HUES48 (cell line): ENCODE measurements at regions not wholly inside any gene's neighbourhood (a gene's known extent, or its start where the extent isn't known, plus 50 kb on each side); places are given as distances from the start of the nearest gene placed in this dataset.
"Not testable (repeated sequence)": the region's sequence is repeated elsewhere in the genome, so short reads cannot be mapped to it uniquely, and the experiment has no call there.

Experiments
- H3K27ac ChIP-seq: one replicate; pipeline ENCODE4 v1.7.0; 2013; ENCODE audit warnings: low read depth, low read length, inconsistent platforms
- H3K27me3 ChIP-seq: 2 replicates; pipeline ENCODE4 v1.6.1; 2013; ENCODE audit warnings: mild to moderate bottlenecking, low read length; ENCODE audit not compliant: control insufficient read depth, insufficient read depth
- H3K36me3 ChIP-seq: 2 replicates; pipeline ENCODE4 v1.6.1; 2013; ENCODE audit warnings: low read length; ENCODE audit not compliant: control insufficient read depth, insufficient read depth
- H3K4me1 ChIP-seq: 2 replicates; pipeline ENCODE4 v1.6.1; 2013; ENCODE audit warnings: mild to moderate bottlenecking, low read length; ENCODE audit not compliant: control insufficient read depth, insufficient read depth
- H3K4me3 ChIP-seq: 2 replicates; pipeline ENCODE4 v1.5.1; 2013; ENCODE audit warnings: mild to moderate bottlenecking, low read depth, low read length
- H3K9ac ChIP-seq: 2 replicates; pipeline ENCODE4 v1.6.1; 2013; ENCODE audit warnings: mild to moderate bottlenecking, low read depth, low read length, moderate library complexity
- H3K9me3 ChIP-seq: 2 replicates; pipeline ENCODE4 v1.6.1; 2013; ENCODE audit warnings: low read length; ENCODE audit not compliant: control insufficient read depth, insufficient read depth

DNA sequence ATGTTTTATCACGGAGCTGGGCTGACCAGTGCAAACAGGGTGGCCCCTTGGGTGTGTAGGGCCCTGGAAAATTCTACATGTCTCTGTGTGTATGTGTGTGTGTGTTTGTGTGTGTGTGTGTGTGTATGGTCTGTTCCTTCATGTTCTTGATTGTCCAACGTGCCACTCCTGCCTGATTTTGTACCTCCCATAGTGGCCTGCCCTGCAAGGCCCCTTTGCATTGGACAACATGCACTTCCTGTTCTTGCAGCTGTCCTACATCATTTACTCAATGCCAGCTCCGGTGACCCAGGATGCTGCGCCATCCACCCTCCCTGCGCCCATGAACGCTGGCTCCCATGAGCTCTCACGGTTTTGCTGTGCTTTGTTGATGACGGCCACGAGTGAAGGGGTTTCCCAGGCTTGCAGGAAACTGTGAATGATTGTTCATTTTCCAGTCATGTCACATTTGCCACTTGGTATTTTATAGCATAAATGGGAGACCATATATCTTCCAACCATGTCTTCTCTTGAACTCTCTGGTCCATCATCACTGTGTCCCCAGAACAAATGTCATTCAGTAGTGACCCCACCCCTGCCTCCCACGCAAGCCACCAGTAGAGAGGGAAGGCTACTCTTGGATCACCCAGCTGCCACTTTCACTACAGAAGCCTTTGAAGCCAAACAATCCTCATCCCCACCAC is 69.7 kb upstream of the NCK2 start:
- Histone ChIP-seq H3K36me3 (no peaks in the 10 kb centered on the region), H3K4me1 (no peaks in the 10 kb centered on the region), H3K9ac (no peak overlapping the region), H3K27me3 (no peaks in the 10 kb centered on the region), H3K9me3 (no peaks in the 10 kb centered on the region), H3K27ac (no peak overlapping the region), H3K4me3 (no peak overlapping the region)

DNA sequence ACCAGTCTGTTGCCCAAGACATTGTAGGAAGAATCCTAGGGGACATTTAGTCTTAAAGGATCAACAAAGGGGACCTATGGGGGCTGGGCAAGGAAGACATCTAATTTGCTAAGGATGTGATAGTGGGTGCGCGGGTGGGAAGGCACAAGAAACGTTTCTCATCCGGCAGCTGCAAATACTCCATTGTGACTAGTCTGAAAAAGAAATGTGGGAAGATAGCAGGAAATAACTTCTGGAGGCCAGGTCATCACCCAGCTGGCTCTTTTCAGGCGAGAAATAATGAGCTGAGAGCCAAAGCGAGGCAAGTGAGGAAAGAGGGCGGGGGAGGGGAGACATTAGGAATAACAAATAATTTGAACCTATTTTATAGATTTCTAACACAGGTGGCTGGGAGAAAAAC is 70.3 kb upstream of the NCK2 start:
- H3K36me3 ChIP-seq = no peaks in the 10 kb centered on the region
- H3K9ac ChIP-seq = no peak overlapping the region
- H3K27me3 ChIP-seq = no peaks in the 10 kb centered on the region
- H3K9me3 ChIP-seq = no peaks in the 10 kb centered on the region
- H3K27ac ChIP-seq = no peak overlapping the region
- H3K4me1 ChIP-seq = no peaks in the 10 kb centered on the region
- no peak overlapping the region for H3K4me3 ChIP-seq

DNA sequence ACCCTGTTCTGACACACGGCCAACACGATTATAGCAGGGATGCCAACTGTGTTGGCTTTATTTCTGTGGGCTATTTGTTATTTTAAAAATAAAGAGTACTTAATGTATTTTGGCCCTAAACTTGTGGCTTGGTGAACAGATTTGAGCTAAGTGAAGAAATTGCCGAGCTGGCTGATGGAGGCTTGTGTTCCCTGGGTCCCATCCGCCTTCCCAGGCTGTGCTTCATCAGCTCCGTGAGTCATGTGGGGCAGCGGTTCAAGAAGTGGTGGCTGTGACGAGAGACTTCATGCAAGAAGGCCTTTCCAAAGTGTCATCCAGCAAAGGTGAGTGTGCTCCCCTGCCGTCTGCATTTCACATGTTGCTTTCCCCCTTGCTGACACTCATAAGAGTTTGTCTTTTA is 73.6 kb upstream of the NCK2 start:
- Histone ChIP-seq H3K36me3 (no peaks in the 10 kb centered on the region), H3K27me3 (no peaks in the 10 kb centered on the region), H3K27ac (no peak overlapping the region), H3K9me3 (peaks cover 8% of the 10 kb centered on the region), H3K4me3 (no peak overlapping the region), H3K9ac (no peak overlapping the region), H3K4me1 (no peaks in the 10 kb centered on the region)

DNA sequence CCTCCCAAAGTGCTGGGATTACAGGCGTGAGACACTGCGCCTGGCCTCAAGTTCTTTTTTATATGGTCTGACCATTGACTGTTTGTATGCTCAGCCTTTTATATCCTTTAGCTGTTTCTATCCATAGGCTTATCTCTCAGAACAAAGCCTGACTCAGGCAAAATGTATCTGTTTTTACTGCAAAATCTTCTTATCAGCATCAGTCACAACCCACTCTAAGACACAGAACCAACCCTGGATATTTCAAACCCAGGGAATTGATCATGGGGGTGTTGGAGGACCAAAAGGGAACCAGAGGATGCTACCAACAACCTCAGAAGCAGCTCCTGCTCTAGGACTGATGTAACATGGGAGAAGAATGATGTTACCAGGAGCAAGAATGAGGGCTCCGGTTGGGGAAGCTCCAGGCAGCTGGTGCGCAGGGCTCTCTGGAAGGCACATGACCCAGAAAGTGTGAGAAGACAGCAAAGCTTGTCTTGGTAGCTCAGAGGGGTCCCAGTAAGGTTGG is 75.3 kb upstream of the NCK2 start:
- no peak overlapping the region for H3K27ac ChIP-seq
- no peak overlapping the region for H3K4me3 ChIP-seq
- H3K9ac ChIP-seq = no peak overlapping the region
- no peaks in the 10 kb centered on the region for H3K4me1 ChIP-seq
- no peaks in the 10 kb centered on the region for H3K27me3 ChIP-seq
- peaks cover 18% of the 10 kb centered on the region for H3K9me3 ChIP-seq
- no peaks in the 10 kb centered on the region for H3K36me3 ChIP-seq

DNA sequence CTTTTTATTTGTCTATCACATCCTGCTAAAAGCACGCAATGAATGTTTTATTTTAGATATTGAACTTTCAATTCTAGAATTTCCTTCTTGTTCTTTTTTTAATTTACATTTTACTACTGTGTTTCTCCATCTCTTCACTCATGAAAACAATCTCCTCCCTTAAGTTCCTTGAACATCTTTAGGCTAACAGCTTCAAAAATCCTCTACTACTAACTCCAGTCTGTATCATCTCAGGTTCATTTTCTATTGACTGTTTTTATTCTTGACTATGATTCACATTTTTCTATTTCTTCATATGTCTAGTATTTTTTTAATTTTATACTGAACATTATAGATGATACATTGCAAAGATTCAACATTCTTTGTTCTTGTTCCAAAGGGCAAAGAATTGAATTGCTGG is 79.2 kb upstream of the NCK2 start:
- Histone ChIP-seq H3K27me3 (no peaks in the 10 kb centered on the region), H3K9me3 (peaks cover 18% of the 10 kb centered on the region), H3K4me3 (no peak overlapping the region), H3K27ac (no peak overlapping the region), H3K36me3 (no peaks in the 10 kb centered on the region), H3K9ac (no peak overlapping the region), H3K4me1 (no peaks in the 10 kb centered on the region)

DNA sequence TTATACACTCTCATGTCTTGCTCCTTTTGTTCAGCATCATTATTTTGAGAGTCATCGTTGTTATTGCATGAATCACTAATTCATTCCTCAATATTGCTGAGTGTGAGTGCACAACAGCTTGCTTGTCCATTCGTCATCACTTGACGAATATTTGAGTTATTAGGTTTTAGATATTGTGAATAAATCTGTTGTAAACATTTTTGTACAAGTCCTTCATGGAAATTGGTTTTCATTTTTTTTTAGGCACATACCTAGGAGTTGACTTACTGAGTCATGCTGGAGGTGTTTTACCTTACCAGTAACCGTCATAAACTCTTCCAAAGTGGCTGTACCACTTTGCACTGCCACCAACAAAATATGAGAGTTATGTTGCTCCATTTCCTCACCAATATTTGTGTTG is 84.2 kb upstream of the NCK2 start:
- no peaks in the 10 kb centered on the region for H3K27me3 ChIP-seq
- no peak overlapping the region for H3K27ac ChIP-seq

DNA sequence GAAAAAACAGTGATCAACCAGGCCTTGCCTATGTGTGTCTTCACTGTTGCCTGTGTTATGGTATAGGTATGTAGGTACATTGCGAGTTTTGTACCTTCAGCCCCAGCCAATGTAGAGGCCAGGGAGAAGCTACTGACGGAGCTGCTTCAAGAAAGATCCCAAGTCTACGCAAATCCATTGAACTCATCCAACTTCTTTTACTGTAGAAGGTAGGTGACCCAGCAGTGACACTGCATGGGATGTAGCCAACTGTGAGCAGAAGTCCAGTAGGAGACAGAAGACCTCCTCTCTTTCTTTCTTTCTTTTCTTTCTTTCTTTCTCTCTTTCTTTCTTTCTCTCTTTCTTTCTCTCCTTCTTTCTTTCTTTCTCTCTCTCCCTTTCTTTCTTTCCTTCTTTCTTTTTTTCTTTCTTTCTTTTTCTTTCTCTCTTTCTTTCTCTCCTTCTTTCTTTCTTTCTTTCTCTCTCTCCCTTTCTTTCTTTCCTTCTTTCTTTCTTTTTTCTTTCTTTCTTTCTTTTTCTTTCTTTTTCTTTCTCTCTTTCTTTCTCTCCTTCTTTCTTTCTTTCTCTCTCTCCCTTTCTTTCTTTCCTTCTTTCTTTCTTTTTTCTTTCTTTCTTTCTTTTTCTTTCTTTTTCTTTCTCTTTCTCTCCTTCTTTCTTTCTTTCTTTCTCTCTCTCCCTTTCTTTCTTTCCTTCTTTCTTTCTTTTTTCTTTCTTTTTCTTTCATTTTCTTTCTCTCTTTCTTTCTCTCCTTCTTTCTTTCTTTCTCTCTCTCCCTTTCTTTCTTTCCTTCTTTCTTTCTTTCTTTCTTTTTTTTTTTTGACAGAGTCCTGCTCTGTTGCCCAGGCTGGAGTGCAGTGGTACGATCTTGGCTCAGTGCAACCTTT is 88.7 kb upstream of the NCK2 start:
- H3K4me1 ChIP-seq, H3K36me3 ChIP-seq, H3K9me3 ChIP-seq, H3K27ac ChIP-seq, H3K4me3 ChIP-seq, H3K27me3 ChIP-seq, H3K9ac ChIP-seq: not testable (repeated sequence)

More for the DNA sequence above, 84.2 kb upstream of the NCK2 start:
- Histone ChIP-seq H3K36me3 (no peaks in the 10 kb centered on the region), H3K9ac (no peak overlapping the region), H3K9me3 (peaks cover 8% of the 10 kb centered on the region; the same call in 1 of the 2 replicates), H3K4me3 (no peak overlapping the region), H3K4me1 (peaks cover 2% of the 10 kb centered on the region; the same call in 1 of the 2 replicates)

DNA sequence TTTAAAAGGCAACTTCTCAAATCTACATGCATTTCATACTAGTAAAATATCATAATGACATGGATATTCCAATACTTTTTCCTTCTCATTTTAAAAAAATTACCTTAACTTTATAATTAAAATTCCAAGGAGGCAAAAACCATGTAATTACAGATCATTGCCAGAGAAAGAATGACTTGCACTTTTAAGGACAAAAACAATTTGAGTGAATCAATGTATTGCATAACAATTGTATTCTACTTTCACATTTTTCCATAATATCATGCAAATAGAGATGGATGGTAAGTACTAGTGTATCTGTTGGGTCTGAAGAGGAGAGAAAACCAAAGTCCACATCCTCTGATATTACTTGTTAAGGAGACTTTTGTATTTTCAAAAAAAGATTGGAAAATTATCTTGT is 89.5 kb upstream of the NCK2 start:
- H3K4me3 ChIP-seq = no peak overlapping the region
- peaks cover 9% of the 10 kb centered on the region; the same call in 1 of the 2 replicates for H3K4me1 ChIP-seq
- H3K27ac ChIP-seq = no peak overlapping the region
- no peaks in the 10 kb centered on the region for H3K27me3 ChIP-seq
- H3K9me3 ChIP-seq = no peaks in the 10 kb centered on the region
- no peak overlapping the region for H3K9ac ChIP-seq
- H3K36me3 ChIP-seq = no peaks in the 10 kb centered on the region

DNA sequence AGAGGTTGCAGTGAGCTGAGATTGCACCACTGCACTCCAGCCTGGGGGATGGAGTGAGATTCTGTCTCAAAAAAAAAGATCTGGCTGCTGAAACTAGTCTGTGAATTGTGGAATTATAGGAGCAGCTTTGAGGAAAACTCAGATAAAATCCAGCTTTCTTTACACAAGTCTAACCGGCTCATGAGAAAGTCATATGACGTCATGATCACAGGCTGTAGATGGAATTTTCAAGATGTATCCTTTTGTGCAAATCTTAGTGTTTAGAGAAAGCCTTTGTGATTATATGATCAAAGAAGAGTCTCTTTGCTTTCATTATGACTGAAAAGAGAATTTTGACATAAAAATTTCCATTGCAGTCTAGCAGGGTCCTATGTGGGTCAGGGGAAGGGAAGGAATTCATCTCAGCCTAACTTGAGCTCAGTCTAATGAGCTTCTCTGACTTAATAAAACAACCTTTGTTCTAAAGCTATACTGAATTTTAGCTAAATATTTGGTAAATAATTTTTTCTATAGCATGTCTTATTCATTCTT is 90.2 kb upstream of the NCK2 start:
- H3K36me3 ChIP-seq = no peaks in the 10 kb centered on the region
- H3K27ac ChIP-seq = no peak overlapping the region
- no peaks in the 10 kb centered on the region for H3K9me3 ChIP-seq
- no peak overlapping the region for H3K4me3 ChIP-seq
- peaks cover 9% of the 10 kb centered on the region; the same call in 1 of the 2 replicates for H3K4me1 ChIP-seq
- no peak overlapping the region for H3K9ac ChIP-seq
- no peaks in the 10 kb centered on the region for H3K27me3 ChIP-seq

DNA sequence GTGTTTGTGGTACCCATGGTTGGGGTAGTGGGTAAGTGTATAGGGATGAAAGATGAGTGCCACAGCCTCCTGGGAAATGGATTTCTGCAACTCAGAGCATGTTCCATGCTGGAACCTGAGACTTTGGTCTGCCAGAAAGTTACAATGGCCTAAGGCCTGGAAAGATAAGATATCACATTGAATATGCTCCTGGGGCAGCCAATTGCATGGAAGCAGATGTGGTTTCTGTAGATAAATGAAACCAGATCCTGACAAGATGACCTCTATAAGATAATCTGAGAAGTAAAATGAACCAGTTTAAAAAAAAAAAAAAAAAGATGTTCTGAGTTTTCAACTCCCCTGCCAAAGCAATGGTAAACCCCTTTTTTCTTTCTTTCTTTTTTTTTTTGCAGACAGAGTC is 91.4 kb upstream of the NCK2 start:
- Histone ChIP-seq H3K27me3 (no peaks in the 10 kb centered on the region), H3K36me3 (no peaks in the 10 kb centered on the region), H3K27ac (no peak overlapping the region), H3K9me3 (no peaks in the 10 kb centered on the region), H3K4me1 (peaks cover 9% of the 10 kb centered on the region; the same call in 1 of the 2 replicates), H3K4me3 (no peak overlapping the region), H3K9ac (no peak overlapping the region)
